ENCODE measurements at regions not wholly inside any gene's neighbourhood (a gene's known extent, or its start where the extent isn't known, plus 50 kb on each side); places are given as distances from the start of the nearest gene placed in this dataset.

- H3K4me1 ChIP-seq (replicated peaks in 1 of 2; ENCODE audit: control insufficient read depth in 2 of 2, insufficient read depth in 2 of 2, low read length in 2 of 2): no peaks in the 10 kb centered on the region
- no peaks in the 10 kb centered on the region for H3K79me2 ChIP-seq (ENCODE audit: control insufficient read depth, insufficient read depth, low read length)
- no peak overlapping the region for H3K4me3 ChIP-seq
- ChIA-PET CTCF (ENCODE audit: low intra/inter-chr PET ratio) (interaction anchor here (0.6 to 0.9 kb wide), 2 partner anchors 1238 to 1550 kb away, joined by 3 read pairs; no protein-coding TSS in a partner anchor), POLR2A (no interaction called here)
- DNase-seq (ENCODE audit: extremely low read depth in 1 of 4, low spot score in 3 of 4) (no peak), FAIRE-seq (no peak), ATAC-seq (no peak)
- no TSS peak for BruUV-seq (replicated peaks)
- in situ Hi-C loops (cut with MboI) (no loop called here), intact Hi-C loops (cut with micrococcal nuclease) (loop anchor here (1.0 kb wide), 2 partner anchors 63 to 1234 kb away; no protein-coding TSS in a partner anchor)
- no peak overlapping the region for H3K4me2 ChIP-seq (ENCODE audit: insufficient read depth, low read length)
- H3K36me3 ChIP-seq (ENCODE audit: control insufficient read depth, insufficient read depth, low read length): no peaks in the 10 kb centered on the region
- no peak overlapping the region for H2AFZ ChIP-seq (ENCODE audit: low read depth, low read length)
- no peak overlapping the region for H3K9ac ChIP-seq (ENCODE audit: insufficient read depth in 1 of 2, low read depth in 2 of 2, low read length in 2 of 2)
- no peak for TF ChIP-seq DDX20 (tag; IDR thresholded peaks at IDR 0.05; ENCODE audit: low read depth)
- TF ChIP-seq DACH1 (IDR thresholded peaks at IDR 0.05; ENCODE audit: partially characterized antibody): peak; percentile 14
- TF ChIP-seq HMGXB4 (CRISPR knock-in tag; IDR thresholded peaks at IDR 0.05): no peak
- no peak for TF ChIP-seq ATF1 (CRISPR knock-in tag; IDR thresholded peaks at IDR 0.05)
- peak; percentile 18; the same call in 1 of the 2 replicates for TF ChIP-seq ATF1 (tag; IDR thresholded peaks at IDR 0.05)
- WGBS (ENCODE audit: insufficient coverage, low coverage, missing lambda C conversion rate): 7% methylated on average over 5 of the region's 5 CpGs
- H3K27ac ChIP-seq (ENCODE audit: extremely low read depth, low read depth, low read length): no peak overlapping the region
- no peaks in the 10 kb centered on the region for H3K27me3 ChIP-seq (ENCODE audit: control insufficient read depth in 2 of 2, insufficient read depth in 2 of 2, low read length in 2 of 2)
- H4K20me1 ChIP-seq (replicated peaks; ENCODE audit: control insufficient read depth, insufficient read depth, low read length): no peaks in the 10 kb centered on the region
- no peaks in the 10 kb centered on the region for H3K9me1 ChIP-seq (ENCODE audit: control insufficient read depth, insufficient read depth, low read length)
- no peaks in the 10 kb centered on the region for H3K9me3 ChIP-seq (replicated peaks; ENCODE audit: control insufficient read depth, insufficient read depth, low read depth, low read length)
Observed at GRCh38 chr2:133780997-133781513, 212.8 kb upstream of the NCKAP5 start.

DNA sequence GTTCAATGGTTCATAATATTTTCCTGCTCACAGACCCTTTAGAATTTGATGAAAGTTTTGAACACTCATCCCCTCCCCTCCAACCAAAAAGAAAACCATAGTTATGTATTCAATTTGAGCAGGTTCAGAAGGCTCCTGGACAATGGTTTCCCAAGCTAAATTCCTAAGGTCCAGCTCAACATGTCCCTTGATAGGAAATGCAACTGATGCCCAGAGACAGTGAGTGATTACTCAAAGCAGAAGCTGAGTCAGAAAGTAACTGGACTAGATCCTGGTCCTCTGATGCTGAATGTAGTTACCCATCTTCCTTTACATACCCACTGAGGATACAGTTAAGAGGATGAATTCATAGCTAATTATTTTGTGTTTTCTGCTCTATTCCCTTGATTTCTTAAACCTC lies 218.9 kb upstream of the NCKAP5 start:
- Histone ChIP-seq H3K9me3 (replicated peaks; ENCODE audit: control insufficient read depth, insufficient read depth, low read depth, low read length) (no peaks in the 10 kb centered on the region), H3K4me1 (replicated peaks in 1 of 2; ENCODE audit: control insufficient read depth in 2 of 2, insufficient read depth in 2 of 2, low read length in 2 of 2) (no peaks in the 10 kb centered on the region), H3K9ac (ENCODE audit: insufficient read depth in 1 of 2, low read depth in 2 of 2, low read length in 2 of 2) (no peak overlapping the region), H3K27me3 (ENCODE audit: control insufficient read depth in 2 of 2, insufficient read depth in 2 of 2, low read length in 2 of 2) (no peaks in the 10 kb centered on the region), H3K36me3 (ENCODE audit: control insufficient read depth, insufficient read depth, low read length) (no peaks in the 10 kb centered on the region), H4K20me1 (replicated peaks; ENCODE audit: control insufficient read depth, insufficient read depth, low read length) (no peaks in the 10 kb centered on the region), H3K79me2 (ENCODE audit: control insufficient read depth, insufficient read depth, low read length) (no peaks in the 10 kb centered on the region), H3K4me3 (no peak overlapping the region), H3K9me1 (ENCODE audit: control insufficient read depth, insufficient read depth, low read length) (no peaks in the 10 kb centered on the region), H3K27ac (ENCODE audit: extremely low read depth, low read depth, low read length) (no peak overlapping the region), H3K4me2 (ENCODE audit: insufficient read depth, low read length) (no peak overlapping the region), H2AFZ (ENCODE audit: low read depth, low read length) (no peak overlapping the region)
- in situ Hi-C loops (cut with MboI) (no loop called here), intact Hi-C loops (cut with micrococcal nuclease) (no loop called here)
- no peak for FAIRE-seq
- POLR2A ChIA-PET: no interaction called here
- ATAC-seq: no peak
- CTCF ChIA-PET (ENCODE audit: low intra/inter-chr PET ratio): no interaction called here
- no peak for DNase-seq (ENCODE audit: extremely low read depth in 1 of 4, low spot score in 3 of 4)
- no TSS peak for BruUV-seq (replicated peaks)
- TF ChIP-seq FOXJ3 (CRISPR knock-in tag; IDR thresholded peaks at IDR 0.05) (no peak), SREBF2 (CRISPR knock-in tag; IDR thresholded peaks at IDR 0.05) (no peak), ZNF324 (CRISPR knock-in tag; IDR thresholded peaks at IDR 0.05) (no peak), DMBX1 (CRISPR knock-in tag; IDR thresholded peaks at IDR 0.05; ENCODE audit: borderline replicate concordance) (no peak), STAT5A (IDR thresholded peaks at IDR 0.05; ENCODE audit: borderline replicate concordance, low read length) (no peak), TAF15 (IDR thresholded peaks at IDR 0.05; ENCODE audit: low read depth, low read length) (no peak), SMAD3 (CRISPR knock-in tag; conservative IDR thresholded peaks at IDR 0.05) (no peak), ZNF280A (IDR thresholded peaks at IDR 0.05; ENCODE audit: low read depth, partially characterized antibody) (no peak), TRIM28 (IDR thresholded peaks at IDR 0.05) (no peak)
